Non-pigmented ciliary epithelial cell (primary cell): ENCODE measurements at regions not wholly inside any gene's neighbourhood (a gene's known extent, or its start where the extent isn't known, plus 50 kb on each side); places are given as distances from the start of the nearest gene placed in this dataset.
"Not testable (repeated sequence)": the region's sequence is repeated elsewhere in the genome, so short reads cannot be mapped to it uniquely, and the experiment has no call there.

ENCODE experiments used
- DNase-seq: peaks from one replicate; pipeline ENCODE4 v3.0.0-alpha.2; 2010; ENCODE audit warnings: low read depth

DNA sequence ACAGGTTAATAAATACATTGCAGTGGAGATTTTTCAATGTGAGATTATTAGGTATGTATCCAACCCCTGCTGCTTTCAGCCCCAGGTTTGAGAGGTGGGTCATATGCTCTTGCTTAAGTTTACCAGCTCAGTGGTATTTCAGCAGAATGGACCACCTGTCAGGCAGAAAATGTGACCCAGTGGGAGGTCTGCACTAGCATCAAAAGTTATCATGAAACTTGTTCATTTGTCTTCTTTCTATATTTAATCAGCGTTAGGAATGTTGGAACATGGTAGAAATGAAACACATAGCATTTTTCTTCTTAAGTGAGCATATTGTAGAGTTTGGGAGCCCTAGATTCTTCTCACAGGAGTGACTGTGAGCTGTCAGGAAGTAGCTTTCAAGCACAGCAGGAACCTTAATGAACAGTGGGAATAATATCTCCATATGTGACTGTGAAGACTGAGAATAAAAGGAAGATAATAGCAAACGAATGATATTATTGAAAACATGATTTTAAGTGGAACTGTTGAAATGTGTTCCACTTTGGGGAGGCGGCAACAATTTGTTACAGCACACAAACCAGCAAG, 596.9 kb upstream of the CDH6 start:
- no peak for DNase-seq

DNA sequence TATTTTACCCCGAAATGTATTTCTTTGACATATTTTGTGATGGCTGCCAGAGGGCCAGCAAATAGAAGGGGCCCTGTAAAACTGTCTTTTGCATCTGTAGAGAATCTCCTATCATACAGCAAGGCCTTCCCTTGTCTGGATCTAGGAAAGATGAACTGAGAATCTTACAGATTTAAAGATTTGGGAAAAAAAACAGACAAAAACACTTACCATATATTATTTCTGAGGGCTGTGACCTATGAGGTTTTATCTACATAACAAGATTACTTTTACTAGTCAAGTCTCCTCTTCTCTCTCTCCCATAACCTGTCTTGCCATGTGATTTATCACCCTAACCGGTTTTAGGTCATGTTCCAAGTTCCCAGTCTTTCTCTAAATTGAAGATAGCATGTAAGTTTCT, 599.2 kb upstream of the CDH6 start:
- no peak for DNase-seq

DNA sequence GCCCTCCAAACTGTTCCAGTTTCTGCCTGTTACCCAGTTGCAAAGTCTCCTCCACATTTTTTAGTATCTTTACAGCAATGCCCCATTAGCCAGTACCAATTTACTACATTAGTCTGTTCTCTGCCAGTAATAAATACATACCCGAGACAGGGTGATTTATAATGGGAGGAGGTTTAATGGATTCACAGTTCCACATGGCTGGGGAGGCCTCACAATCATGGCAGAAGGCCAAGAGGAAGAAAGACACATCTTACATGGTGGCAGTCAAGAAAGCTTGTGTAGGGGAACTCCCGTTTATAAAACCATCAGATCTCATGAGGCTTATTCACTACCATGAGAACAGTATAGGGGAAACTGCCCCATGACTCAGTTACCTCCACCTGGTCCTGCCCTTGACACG, 600.7 kb upstream of the CDH6 start:
- DNase-seq = no peak

DNA sequence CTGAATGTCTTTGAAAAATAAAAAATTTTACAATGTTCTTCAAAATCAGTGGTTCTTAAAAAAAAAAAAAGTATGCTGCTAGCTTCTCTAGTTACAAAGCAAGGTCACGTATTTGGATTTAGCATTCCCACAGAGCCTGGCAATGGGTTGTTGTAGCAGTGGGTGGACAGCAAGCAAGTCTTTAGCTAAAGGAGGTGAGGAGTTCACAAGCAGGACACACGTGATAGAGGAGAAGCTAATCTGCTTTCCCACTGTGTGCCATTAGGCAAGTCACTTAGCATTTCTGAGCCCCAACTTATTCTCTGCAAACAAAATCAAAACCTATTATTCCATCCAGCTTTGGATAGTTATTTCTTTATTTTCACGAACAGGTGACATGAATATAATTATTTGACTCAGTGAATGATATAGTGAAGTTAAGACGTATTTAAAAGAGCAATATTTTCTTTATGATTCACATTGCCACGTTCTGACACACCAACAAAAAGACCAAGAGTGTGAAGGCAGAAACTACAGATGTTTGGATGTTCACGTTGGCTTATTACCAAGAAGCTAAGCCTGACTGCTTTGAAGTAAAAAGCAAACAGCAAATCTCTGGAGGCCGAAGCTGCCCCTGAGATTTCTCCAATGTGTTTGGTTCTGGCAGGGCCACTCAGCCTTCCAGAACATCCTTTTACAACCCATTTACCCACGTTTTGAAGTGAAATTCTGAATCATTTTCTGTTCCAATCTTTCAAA, 612.1 kb upstream of the CDH6 start:
- DNase-seq = no peak

GRCh38 chr5:30574761-30575160, 618.7 kb upstream of the CDH6 start:
- DNase-seq = no peak

GRCh38 chr5:30572279-30572678, 621.2 kb upstream of the CDH6 start:
- DNase-seq = no peak

DNA sequence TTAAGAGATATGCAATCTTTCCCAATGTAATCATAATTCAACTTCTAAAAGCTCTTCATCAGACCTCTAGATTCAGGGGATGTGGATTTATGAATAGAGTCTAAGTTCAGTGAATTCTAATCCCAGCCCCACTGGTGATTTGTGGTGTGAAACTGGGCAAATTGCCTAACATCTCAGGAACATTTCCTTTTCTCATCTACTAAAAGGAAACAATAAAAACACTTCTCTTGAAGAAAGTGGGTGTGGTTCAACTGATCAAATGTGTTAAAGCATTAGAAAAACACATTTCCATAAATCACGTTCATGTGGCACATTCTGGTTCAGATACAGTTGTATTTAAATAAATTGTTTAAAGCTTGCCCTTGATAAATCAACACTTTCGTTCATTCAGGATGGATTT, 631.7 kb upstream of the CDH6 start:
- no peak for DNase-seq

DNA sequence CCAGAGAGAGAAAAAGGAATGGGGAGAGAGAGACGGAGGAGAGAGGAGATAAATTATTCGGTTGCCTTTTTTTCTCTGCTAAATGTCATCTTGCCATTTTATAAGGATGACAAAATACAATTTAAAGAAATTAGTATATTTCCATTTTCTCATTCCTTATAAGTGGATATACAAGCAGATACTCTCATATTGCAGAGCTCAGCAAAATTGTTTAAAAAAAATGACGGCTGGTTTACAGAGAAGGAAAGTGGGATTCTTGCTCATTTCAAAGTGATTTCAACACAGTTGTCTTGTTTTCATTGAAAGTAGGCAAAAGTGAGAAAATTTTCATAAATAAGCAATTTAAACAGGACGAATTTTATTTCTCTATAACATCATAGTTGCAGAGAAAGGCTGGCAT, 641.9 kb upstream of the CDH6 start:
- no peak for DNase-seq

DNA sequence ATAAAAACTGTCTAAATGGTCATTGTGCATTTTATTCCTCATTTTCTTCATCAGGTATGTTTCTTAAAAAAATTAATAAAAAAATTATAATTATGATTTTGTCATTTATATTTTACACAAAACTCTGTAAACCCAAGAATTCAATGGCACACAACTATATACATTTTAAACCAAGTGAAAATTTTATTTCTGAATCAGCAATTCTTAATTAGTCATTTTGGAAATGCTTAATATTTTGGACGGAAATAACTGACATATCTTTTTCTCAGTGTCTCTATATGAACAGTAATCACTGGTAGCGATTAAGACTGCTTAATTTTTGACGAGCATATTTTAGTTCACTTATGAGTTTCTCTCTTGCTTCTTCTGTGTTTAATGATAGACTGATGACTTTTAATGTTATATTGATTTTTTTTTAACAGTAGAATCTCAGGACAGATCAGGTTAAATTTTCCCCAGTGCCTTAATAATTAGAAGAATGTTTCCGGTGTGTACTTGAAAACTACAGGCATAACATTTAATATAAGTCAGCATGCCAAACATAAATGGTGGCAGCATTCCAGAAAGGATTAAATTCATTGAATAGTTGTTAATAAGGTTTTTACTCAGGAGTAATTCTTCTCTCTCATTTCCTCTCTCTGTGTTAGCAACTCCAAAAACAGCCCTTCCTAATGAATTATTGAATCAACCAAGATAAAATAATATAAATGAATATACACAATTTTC, 644.7 kb upstream of the CDH6 start:
- no peak for DNase-seq

- DNase-seq = no peak
These were observed 653.3 kb upstream of the CDH6 start for GRCh38 chr5:30540150-30540549.

- peak; percentile 31 for DNase-seq
These were observed 654.4 kb upstream of the CDH6 start for GRCh38 chr5:30539004-30539634.

DNA sequence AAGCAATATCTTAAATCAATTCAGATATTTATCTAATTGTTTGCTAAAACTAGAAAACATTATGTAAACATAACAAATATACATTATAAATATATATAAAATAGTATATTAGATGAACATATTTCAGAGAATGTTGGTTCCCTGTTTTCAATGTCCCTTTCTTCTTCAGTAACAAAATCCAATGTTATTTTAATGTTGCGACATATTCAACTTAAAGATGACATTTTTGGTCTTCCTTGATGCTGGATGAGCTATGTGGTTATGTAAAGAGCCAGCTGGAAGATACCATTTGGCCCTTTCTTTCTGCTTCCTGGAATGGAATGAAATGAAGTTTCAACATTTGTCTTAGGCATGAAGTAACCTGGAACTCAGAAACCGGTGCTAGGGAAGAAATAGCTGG, 668.1 kb upstream of the CDH6 start:
- no peak for DNase-seq

DNA sequence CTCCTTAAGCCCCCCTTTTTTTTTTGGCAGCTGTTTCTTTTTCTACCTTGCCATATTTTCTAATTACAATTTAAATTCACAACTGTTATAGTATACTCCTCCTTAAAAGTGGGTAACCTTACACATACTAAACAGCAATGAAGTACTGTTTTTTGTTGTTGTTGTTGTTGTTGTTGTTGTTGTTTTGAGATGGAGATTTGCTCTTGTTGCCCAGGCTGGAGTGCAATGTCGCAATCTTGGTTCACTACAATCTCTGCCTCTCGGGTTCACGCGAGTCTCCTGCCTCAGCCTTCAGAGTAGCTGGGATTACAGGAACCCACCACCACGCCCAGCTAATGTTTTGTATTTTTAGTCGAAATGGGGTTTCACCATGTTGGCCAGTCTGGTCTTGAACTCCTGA, 669.1 kb upstream of the CDH6 start:
- no peak for DNase-seq

DNA sequence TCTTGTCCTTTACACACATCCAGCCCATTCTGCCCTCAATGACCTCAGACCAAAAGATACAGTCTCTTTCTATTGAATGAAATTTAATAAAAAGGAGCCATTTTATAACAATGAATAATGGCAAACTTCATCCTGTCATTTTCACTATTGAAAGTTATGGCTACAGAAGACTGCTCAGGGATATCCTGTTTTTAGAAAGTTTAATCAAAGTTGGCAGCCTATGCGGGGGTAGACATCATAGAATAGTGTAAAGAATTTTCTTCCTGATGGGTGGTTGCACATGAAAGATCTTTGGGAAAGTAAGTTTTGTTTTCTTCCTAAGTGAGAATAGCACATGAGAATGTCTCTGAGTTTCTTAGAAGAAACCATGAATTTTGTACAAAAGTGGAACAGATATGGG, 670.4 kb upstream of the CDH6 start:
- no peak for DNase-seq

- DNase-seq = peak; percentile 41
These were observed 688.2 kb upstream of the CDH6 start for GRCh38 chr5:30505014-30505886.

GRCh38 chr5:30502277-30502676, 691.2 kb upstream of the CDH6 start:
- DNase-seq = peak; percentile 61

DNA sequence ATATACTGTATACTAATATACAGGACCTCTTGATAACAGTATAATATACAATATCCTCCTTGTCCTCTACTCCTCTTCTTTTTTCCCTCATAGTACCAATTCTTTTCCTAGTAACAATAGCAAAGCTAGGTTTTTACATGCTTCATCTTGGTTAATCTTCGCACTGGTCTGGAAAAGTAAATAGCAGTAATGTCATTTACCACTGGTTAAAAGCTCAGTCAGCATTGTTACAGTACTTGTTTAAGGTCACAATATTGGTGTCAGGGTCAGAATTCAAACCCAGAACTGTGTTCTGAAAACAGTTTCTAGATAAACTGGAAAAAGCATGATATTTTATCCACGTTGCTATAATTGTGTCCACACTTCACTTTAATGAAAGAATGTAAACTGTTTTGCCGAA, 692.4 kb upstream of the CDH6 start:
- no peak for DNase-seq

GRCh38 chr5:30500513-30500912, 693.0 kb upstream of the CDH6 start:
- no peak for DNase-seq

GRCh38 chr5:30499402-30499801, 694.1 kb upstream of the CDH6 start:
- no peak for DNase-seq

DNA sequence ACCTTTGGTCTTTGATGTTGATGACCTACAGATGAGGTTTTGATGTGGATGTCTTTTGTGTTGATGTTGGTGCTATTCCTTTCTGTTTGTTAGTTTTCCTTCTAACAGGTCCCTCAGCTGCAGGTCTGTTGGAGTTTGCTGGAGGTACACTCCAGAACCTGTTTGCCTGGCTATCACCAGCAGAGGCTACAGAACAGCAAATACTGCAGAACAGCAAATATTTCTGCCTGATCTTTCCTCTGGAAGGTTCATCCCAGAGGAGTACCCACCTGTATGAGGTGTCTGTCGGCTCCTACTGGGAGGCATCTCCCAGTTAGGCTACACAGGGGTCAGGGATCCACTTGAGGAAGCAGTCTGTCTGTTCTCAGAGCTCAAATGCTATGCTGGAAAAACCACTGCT, 694.5 kb upstream of the CDH6 start:
- no peak for DNase-seq

DNA sequence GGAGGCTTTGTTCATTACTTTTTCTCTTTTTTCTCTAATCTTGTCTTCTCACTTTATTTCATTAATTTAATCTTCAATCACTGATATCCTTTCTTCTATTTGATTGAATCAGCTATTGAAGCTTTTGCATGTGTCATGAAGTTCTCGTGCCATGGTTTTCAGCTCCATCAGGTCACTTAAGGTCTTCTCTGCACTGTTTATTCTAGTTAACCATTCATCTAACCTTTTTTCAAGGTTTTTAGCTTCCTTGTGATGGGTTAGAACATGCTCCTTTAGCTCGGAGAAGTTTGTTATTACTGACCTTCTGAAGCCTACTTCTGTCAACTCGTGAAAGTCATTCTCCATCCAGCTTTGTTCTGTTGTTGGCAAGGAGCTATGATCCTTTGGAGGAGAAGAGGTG, 695.0 kb upstream of the CDH6 start:
- DNase-seq = not testable (repeated sequence)

DNA sequence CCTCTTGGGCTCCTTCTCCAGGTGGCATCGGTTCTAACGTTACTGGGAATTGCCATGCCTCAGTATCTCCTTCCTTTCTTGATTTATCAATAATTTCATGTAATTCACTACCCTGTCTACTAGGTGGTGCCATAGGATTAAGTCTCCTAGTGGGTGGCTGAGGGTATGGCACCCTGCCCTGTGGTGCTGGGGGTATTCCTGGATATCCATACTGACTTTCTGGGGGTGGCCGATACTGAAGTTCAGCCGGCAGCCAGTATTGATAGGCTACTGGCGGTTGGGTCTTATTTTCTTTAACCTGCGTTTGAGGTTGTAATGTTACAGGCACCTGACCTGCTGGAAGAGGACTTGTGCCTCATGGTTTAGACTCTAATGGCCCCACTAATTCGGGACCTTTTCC, 699.4 kb upstream of the CDH6 start:
- not testable (repeated sequence) for DNase-seq
